ENCODE measurements at regions not wholly inside any gene's neighbourhood (a gene's known extent, or its start where the extent isn't known, plus 50 kb on each side); places are given as distances from the start of the nearest gene placed in this dataset.
"Not testable (repeated sequence)": the region's sequence is repeated elsewhere in the genome, so short reads cannot be mapped to it uniquely, and the experiment has no call there.

- DNase-seq (ENCODE audit: low spot score): not testable (repeated sequence)
These were observed 452.9 kb downstream of the SEMA3D start for GRCh38 chr7:84733976-84734375.

GRCh38 chr7:84730864-84731263, 456.0 kb downstream of the SEMA3D start:
- DNase-seq (ENCODE audit: low spot score): not testable (repeated sequence)

GRCh38 chr7:84729284-84729683, 457.6 kb downstream of the SEMA3D start:
- peak; percentile 2 for DNase-seq (ENCODE audit: low spot score)

- DNase-seq (ENCODE audit: low spot score): no peak
These were observed 464.1 kb downstream of the SEMA3D start for GRCh38 chr7:84722734-84723133.

- DNase-seq (ENCODE audit: low spot score): no peak
These were observed 464.8 kb downstream of the SEMA3D start for GRCh38 chr7:84722086-84722485.

GRCh38 chr7:84720456-84721097, 466.3 kb downstream of the SEMA3D start:
- no peak for DNase-seq (ENCODE audit: low spot score)

- no peak for DNase-seq (ENCODE audit: low spot score)
These were observed 472.1 kb downstream of the SEMA3D start for GRCh38 chr7:84714765-84715164.

- DNase-seq (ENCODE audit: low spot score): no peak
These were observed 474.3 kb downstream of the SEMA3D start for GRCh38 chr7:84712374-84713121.

GRCh38 chr7:84710538-84710937, 476.3 kb downstream of the SEMA3D start:
- not testable (repeated sequence) for DNase-seq (ENCODE audit: low spot score)

- DNase-seq (ENCODE audit: low spot score): peak; percentile 68
These were observed 481.1 kb downstream of the SEMA3D start for GRCh38 chr7:84705706-84706105.

- DNase-seq (ENCODE audit: low spot score): no peak
These were observed 481.8 kb downstream of the SEMA3D start for GRCh38 chr7:84705079-84705478.

- DNase-seq (ENCODE audit: low spot score): no peak
These were observed 482.5 kb downstream of the SEMA3D start for GRCh38 chr7:84704380-84704779.

GRCh38 chr7:84701524-84702306, 485.1 kb downstream of the SEMA3D start:
- peak; percentile 87 for DNase-seq (ENCODE audit: low spot score)

GRCh38 chr7:84700563-84701370, 486.1 kb downstream of the SEMA3D start:
- DNase-seq (ENCODE audit: low spot score): no peak

- peak; percentile 87 for DNase-seq (ENCODE audit: low spot score)
These were observed 489.4 kb downstream of the SEMA3D start for GRCh38 chr7:84697506-84697905.

- DNase-seq (ENCODE audit: low spot score): no peak
These were observed 493.4 kb downstream of the SEMA3D start for GRCh38 chr7:84693483-84693882.

GRCh38 chr7:84688671-84689070, 494.1 kb upstream of the SEMA3A start:
- no peak for DNase-seq (ENCODE audit: low spot score)

GRCh38 chr7:84686373-84686772, 491.8 kb upstream of the SEMA3A start:
- DNase-seq (ENCODE audit: low spot score): peak; percentile 49

GRCh38 chr7:84684836-84685480, 490.4 kb upstream of the SEMA3A start:
- no peak for DNase-seq (ENCODE audit: low spot score)

GRCh38 chr7:84682543-84682942, 488.0 kb upstream of the SEMA3A start:
- no peak for DNase-seq (ENCODE audit: low spot score)

- no peak for DNase-seq (ENCODE audit: low spot score)
These were observed 484.3 kb upstream of the SEMA3A start for GRCh38 chr7:84678841-84679240.
